ENCODE measurements at regions not wholly inside any gene's neighbourhood (a gene's known extent, or its start where the extent isn't known, plus 50 kb on each side); places are given as distances from the start of the nearest gene placed in this dataset.

GRCh38 chr14:98924046-98924445, 348.0 kb downstream of the BCL11B start:
- TF ChIP-seq EZH2phosphoT487 (IDR thresholded peaks at IDR 0.05; ENCODE audit: insufficient read depth, low read depth) = no peak
- TF ChIP-seq EZH2 (IDR thresholded peaks at IDR 0.05; ENCODE audit: insufficient read depth, poor library complexity, severe bottlenecking) = no peak

Measured in GM23248 (cell line).